GM21786 (cell line): ENCODE measurements at regions not wholly inside any gene's neighbourhood (a gene's known extent, or its start where the extent isn't known, plus 50 kb on each side); places are given as distances from the start of the nearest gene placed in this dataset.

Experiments used
- ATAC-seq: cut with Tn5 transposase; IDR thresholded peaks from one replicate; pipeline ENCODE4 v1.9.1; 2021; ENCODE audit not compliant: unreplicated experiment

GRCh38 chr4:41883988-41884734 is 51.1 kb upstream of the TMEM33 start:
- no peak for ATAC-seq

- ATAC-seq = peak; percentile 64
These were observed 52.4 kb upstream of the TMEM33 start for GRCh38 chr4:41882625-41883347.

GRCh38 chr4:41881981-41882624 is 53.1 kb upstream of the TMEM33 start:
- ATAC-seq = no peak

- ATAC-seq = no peak
These were observed 54.1 kb upstream of the TMEM33 start for GRCh38 chr4:41880840-41881831.

GRCh38 chr4:41880022-41880837 is 55.0 kb upstream of the TMEM33 start:
- no peak for ATAC-seq

- no peak for ATAC-seq
These were observed 55.7 kb upstream of the TMEM33 start for GRCh38 chr4:41879552-41879951.

GRCh38 chr4:41878991-41879491 is 56.2 kb upstream of the TMEM33 start:
- ATAC-seq = no peak

- no peak for ATAC-seq
These were observed 56.9 kb upstream of the TMEM33 start for GRCh38 chr4:41878170-41878969.

- no peak for ATAC-seq
These were observed 58.0 kb upstream of the TMEM33 start for GRCh38 chr4:41877020-41877796.

GRCh38 chr4:41874873-41875272 is 60.4 kb upstream of the TMEM33 start:
- no peak for ATAC-seq

- no peak for ATAC-seq
These were observed 60.8 kb upstream of the TMEM33 start for GRCh38 chr4:41874398-41874797.

GRCh38 chr4:41873380-41874295 is 61.6 kb upstream of the TMEM33 start:
- ATAC-seq = no peak

GRCh38 chr4:41870035-41870434 is 65.2 kb upstream of the TMEM33 start:
- no peak for ATAC-seq

- no peak for ATAC-seq
These were observed 68.2 kb upstream of the TMEM33 start for GRCh38 chr4:41866799-41867677.

GRCh38 chr4:41865981-41866798 is 69.0 kb upstream of the TMEM33 start:
- ATAC-seq = no peak
